GM21717 (cell line): ENCODE measurements at regions not wholly inside any gene's neighbourhood (a gene's known extent, or its start where the extent isn't known, plus 50 kb on each side); places are given as distances from the start of the nearest gene placed in this dataset.

ENCODE experiments used
- ATAC-seq: cut with Tn5 transposase; IDR thresholded peaks from one replicate; pipeline ENCODE4 v1.9.1; 2021; ENCODE audit warnings: mild to moderate bottlenecking, moderate library complexity; ENCODE audit not compliant: unreplicated experiment

DNA sequence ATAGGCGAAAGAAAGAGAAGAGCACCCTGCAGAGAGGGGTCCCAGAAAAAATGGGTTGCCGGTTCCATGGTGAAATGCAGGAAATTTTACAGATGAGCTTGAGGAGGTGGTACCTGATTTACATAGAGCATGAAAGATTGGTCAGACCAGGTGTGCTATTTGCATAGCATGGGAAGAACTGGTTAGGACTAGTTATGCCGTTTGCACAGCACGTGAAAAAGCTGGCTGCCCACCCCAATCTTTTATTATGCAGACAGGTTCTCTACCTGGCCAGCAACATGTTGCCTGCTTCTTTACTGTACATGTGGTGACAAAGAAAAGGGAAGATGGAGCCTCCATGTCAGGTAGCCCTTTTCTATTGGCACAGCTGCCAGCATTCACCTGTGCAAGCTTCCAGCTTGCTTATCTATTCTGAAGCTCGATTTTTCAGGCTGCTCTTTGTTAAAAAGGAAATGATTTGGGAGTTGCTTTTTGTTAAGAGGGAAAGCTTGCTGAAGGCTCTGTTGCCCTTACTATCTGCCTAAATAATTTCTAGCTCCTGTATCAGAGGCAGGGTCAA lies 62.9 kb upstream of the ELK3 start:
- no peak for ATAC-seq

- no peak for ATAC-seq
These were observed 61.4 kb upstream of the ELK3 start for GRCh38 chr12:96132819-96133218.

DNA sequence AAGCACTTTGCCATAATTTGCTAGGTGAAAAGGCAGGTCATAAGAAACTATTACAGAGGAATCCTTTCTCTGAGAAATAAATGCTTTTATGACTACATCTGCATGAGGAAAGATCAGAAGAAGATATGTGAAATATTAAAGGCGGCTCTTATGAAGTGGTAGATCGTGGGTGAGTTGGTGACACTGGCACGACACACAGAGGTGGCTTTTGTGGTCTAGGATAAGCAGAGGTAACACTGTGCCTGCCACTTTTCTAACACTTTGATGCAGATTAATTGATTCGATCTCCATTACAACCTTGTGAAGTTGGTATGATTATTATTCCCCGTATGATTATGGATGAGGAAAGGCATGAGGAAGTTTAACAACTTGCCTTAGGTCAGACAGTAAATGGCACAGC lies 60.0 kb upstream of the ELK3 start:
- ATAC-seq: no peak

- ATAC-seq: no peak
These were observed 58.0 kb upstream of the ELK3 start for GRCh38 chr12:96136161-96136560.

DNA sequence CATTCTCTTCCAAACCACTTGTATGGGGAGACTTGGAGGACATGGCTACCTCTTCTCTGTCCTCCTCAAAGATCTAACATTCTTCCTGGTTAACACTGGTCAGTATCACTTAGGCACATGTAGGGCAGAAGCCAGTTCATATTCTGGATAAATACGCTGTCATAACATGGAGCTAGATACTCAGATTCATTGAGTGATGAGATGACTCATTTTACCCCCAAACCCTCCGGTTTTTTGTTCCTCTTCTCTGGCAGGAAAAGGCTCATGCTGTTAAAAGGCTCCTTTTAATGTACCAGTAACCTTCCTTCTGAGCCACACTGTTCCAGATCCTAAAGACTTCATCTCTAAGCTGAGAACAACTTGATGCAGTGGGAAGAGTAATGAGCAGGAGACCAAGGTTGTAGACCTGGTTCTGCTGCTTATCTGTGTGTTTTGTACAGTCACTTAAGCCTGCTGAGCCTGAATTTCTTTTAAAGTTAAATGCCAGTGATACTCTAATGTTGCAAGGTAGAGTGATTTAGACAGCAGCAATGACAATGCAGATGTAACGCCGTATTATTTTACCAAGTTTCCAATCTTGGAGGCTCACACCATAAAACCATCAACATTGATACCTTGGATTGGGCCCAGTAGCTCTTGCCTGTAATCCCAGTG lies 57.3 kb upstream of the ELK3 start:
- no peak for ATAC-seq

DNA sequence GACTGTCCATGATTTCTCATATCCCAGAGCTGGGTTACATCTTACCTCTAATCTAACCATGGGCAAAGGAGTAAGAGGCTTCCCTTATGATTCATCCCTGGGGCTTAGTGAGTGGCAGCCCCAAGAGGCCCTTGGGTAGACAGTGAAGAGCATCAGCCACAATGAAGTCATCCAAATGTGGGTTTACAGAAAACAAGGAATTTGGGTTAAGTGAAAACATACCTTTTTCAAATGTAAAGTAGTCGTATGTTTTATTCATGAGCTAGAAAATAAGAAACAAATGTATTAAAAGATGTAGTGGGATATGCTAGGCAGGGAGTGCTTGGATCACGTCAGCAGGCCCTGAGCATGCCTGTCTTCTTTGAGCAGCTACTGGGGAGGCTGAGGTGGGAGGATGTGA lies 54.0 kb upstream of the ELK3 start:
- ATAC-seq: no peak

DNA sequence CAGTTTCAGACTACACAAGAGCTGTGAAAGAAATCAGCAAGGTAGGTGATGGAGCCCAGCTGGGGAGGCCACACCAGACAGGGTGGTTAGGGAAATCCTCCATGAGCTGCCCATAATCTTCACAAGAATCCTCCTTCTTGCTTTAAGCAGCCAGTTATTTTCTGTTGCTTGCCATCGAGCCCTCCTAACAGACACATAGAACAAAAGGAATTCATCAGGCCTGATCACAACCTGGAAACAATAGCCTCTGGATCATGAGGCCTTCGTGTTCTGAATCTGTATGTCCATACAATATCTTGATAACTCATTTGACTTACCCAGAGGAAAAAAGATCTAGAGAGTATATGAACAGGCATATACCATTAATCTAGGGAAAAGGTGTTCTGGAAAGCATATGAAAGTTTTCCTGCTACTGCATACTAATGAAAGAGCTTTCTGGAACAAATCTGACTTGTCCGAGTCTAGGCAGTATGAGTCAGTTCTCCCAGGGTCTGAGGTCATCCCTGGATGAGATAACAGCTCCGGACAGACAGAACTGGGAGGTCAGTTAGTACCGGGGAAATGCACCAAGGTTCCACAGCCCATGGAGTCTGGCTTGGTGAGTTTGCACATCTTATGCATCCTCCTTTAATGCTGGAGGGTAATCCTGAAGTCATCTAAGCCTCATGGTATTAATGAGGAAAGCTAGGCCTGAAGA lies 52.8 kb upstream of the ELK3 start:
- ATAC-seq: no peak

DNA sequence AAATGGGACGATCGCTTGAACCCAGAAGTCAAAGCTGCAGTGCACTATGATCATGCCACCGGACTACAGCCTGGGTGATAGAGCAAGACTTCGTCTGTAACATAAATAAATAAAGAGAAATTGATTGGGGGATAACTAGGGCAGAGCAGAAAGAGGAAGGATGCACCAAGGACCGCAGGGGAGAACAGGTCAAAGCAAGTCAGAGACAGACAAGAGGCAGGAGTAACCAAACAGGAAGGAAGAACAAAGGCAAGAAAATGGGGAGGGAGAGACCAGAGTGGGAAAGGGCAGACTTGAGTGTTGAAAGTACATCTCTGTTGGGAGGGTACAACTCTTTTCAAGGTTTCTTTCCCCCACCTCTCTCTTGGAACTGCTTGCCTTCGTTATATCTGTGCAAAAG lies 50.8 kb upstream of the ELK3 start:
- ATAC-seq: no peak

- no peak for ATAC-seq
These were observed 50.2 kb upstream of the ELK3 start for GRCh38 chr12:96143827-96144565.
